Stimulated activated CD8-positive, alpha-beta memory T cell treated with anti-CD3 and anti-CD28 coated beads, Interleukin-7, amount 100 ng/mL, for 24 hours (primary cell): ENCODE measurements at regions not wholly inside any gene's neighbourhood (a gene's known extent, or its start where the extent isn't known, plus 50 kb on each side); places are given as distances from the start of the nearest gene placed in this dataset.
"Not testable (repeated sequence)": the region's sequence is repeated elsewhere in the genome, so short reads cannot be mapped to it uniquely, and the experiment has no call there.

Experiments used
- DNase-seq: peaks from one replicate; pipeline ENCODE4 v3.0.0-alpha.2; 2020; ENCODE audit warnings: low read depth

DNA sequence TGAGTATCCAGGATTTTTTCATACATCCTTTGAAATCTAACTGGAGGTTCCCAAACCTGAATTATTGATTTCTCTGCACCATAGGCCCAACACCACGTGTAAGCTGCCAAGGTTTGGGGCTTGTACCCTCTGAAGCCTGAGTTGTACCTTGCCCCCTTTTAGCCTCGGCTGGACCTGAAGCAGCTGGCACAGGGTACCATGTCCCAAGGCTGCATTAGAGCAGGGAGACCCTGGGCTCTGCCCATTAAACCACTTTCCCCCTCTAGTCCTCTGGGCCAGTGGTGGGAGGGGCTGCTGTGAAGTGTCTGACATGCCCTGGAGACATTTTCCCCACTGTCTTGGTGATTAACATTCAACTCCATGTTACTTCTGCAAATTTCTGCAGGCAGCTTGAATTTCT is 532.9 kb upstream of the NUDT12 start:
- DNase-seq: no peak

DNA sequence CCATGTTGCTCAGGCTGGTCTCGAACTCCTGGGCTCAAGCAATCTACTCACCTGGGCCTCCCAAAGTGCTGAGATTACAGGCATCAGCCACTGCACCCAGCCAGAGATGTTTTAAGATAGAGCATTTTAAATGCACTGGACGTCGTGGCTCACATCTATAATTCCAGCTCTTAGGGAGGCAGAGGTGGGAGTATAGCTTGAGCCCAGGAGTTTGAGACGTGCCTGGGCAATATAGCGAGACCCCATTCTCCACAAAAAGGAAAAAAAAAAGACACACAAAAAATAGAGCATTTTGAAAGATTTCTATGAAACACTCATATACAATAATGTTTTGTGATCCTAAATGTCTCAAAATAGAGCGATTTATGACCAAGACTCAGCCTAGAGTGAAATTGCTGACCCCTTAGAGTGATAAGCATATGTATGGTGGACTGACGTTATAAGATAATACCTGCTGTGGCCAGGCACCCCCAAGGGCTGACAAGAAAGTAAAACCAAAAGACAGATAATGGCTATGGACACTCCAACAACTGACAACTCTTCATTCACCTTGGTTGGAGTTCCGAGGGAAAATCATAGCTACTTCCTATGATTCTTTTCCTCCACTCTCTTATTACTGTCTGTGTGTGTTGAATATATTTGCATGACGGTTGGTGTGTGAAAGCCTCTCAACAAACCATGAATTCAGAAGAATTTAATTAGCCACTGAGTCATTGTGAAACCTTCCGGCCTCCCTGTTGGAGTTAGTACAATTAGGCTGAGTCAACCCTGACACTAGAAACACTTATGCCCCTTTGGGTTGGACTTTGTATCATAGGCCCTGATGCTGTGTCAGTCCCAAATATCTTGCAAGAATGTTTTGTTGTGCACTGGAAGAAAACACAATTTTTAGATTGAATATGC is 526.5 kb upstream of the NUDT12 start:
- DNase-seq: no peak

DNA sequence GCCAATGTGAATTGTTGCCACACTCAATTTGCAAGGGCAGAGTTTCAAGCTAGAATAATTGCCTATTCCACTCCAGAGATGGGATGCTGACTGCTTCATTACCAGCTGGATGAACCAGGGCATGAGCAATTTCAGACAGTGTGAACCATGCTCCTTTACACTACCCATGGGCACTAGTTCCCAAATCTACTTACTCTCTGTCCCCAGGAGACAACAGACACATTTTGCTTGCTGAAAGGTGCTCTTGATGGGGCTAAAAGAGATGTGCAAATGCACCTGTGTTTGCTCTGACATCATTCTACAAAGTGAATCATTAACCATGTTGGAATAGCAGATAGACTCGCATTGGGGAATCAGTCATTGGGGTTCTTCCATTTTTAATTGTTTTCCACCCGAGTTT is 522.3 kb upstream of the NUDT12 start:
- DNase-seq: no peak

DNA sequence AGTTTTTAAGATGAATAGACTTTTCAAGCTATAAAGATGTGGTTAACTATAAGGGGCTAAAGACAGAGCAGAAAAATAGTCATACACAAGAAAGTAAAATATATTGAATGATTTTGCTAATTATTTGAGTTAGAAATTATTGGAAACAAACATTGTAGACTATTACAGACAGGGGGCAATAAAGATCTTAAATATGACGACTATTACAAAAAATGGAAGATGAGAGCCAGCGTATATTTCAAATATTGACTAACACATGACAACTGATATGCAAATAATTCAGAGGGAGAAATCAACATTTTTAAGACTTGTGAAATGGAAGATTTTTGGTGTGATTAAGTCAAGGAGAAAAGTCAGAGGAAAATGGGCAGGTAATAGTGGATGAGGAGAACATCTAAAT is 520.2 kb upstream of the NUDT12 start:
- no peak for DNase-seq

DNA sequence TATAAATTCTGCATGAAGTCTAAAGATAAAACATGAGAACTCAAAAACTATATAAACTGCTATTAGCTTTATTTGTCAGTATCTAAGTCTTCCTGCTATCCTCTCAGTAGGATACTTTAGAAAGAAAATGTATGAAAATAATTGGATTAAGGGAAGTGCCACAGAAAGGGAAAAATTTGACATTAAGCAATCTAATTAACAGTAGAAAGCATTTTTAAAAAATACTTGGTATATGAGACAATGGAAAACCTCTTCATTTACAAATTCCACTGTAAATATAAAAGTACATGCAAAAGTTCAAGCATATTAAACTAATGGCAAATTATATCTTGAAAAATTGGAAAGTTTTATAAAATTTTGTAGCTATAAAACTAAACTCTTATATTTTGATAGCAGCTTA is 518.6 kb upstream of the NUDT12 start:
- DNase-seq: no peak

DNA sequence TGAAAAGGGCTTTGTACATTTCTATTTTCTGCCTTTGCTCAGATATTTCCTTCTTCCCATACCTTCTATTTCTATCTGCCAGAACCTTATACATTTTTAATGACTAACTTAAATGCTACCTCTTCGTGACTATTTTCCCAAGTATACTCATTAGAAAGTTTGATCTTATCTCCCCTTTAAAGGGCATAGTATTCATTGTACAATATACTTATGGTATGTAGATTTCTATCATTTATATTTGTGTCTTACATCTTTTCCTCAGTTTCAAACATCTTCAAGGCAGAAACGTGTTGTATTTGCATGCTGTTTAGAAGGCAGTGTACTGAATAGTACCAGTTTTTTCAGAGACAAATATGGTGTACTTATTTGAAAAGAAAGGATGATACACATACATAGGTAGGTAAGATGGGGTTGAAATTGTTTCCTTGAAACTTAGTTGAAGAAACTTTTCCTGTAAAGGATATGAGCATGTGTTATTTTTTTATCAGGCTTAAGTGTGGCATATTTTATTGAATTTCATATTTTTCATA is 518.1 kb upstream of the NUDT12 start:
- DNase-seq: no peak

DNA sequence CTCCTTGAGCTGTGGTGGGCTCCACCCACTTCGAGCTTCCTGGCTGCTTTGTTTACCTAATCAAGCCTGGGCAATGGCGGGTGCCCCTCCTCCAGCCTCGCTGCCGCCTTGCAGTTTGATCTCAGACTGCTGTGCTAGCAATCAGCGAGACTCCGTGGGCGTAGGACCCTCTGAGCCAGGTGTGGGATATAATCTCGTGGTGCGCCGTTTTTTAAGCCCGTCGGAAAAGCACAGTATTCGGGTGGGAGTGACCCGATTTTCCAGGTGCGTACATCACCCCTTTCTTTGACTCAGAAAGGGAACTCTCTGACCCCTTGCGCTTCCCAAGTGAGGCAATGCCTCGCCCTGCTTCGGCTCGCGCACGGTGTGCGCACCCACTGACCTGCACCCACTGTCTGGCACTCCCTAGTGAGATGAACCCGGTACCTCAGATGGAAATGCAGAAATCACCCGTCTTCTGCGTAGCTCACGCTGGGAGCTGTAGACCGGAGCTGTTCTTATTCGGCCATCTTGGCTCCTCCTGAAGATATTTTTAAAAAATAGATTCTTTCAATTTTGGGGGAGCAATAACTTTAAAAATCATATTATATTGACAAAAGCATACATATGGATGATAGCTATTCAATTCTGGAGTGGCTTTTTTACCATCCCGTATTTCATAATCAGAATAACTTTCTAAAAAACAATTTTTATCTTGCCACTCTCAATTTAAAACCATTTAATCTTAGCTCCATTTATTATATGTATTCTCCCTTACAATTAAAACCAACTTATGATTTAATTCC is 517.5 kb upstream of the NUDT12 start:
- not testable (repeated sequence) for DNase-seq

DNA sequence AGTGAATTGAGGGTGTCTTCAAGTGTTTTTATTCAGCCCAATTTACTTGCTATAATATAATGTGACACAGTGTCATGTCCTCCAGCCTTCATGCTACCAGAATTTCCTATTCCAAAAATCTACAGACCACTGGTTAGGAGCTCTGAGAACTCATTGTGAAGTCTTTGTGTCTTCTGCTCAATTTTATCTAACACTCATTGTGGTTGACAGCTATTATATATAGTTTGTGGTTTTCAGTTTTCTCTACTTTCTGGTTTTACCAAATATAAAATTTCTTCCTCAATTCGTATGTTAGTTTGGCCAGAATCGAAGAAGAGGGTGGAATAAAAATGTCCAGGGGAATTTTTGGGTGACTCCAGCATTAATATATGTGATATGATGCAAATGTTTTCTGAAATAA is 509.3 kb upstream of the NUDT12 start:
- DNase-seq: no peak

DNA sequence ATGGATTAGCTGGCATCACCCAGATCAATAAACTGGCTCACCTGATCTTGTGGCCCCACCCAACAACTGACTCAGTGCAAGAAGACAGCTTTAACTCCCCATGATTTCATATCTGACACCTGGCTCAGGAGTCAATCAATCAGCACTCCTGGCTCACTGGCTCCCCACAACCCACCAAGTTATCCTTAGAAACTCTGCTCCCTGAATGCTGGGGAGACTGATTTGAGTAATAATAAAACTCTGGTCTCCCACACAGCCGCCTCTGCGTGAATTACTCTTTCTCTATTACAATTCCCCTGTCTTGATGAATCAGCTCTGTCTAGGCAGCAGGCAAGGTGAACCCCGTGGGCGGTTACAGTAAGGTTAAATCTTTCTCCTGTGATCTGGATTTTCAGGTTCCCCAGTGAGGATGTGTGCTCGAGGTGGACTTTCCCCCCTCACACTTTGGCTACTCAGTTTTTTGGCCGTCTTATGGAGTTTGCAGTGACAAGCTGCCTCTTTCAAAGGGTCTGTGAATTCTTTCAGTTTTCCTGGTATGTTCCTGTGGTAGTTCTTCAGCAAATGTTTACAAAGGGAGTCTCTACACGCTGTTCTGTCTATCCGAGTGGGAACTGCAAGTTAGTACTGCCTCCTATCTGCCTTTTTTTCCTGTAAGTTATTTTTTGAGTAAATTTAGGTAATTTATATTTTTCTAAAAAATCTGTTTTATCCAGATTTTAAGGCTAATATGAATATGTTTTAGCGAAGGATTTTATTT is 500.2 kb upstream of the NUDT12 start:
- DNase-seq: no peak

DNA sequence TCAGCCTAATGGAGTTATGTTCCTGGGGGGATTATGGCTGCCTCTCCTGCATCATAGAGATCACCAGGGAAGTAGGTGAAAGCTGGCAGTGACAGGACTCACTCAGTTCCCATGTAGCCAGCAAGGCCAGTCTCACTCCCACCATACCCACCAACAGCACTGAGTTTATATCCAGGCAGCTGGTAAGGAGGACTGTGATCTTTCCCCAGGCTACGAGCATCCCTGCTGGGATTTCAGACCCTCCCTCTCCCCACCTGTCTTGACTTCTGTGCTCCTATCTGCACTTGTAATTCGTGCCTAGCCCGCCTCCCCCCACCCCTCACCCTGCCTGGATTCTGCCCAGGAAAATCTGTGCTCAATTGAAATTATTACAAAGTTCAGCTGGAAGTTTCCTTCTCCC is 499.1 kb upstream of the NUDT12 start:
- DNase-seq: no peak

DNA sequence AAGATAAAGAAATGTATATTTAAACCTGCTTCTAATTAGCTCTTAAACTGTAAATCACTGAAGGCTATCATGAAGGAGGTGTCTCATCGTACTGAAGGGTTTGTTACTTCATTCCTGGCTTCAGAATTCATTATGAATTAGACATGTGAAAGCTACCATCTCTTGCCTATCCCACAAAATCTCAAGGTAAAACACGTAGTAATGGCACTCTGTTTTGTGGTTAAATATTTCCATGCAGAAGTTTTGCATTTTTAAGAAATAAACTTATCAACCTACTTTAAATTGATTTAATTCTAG is 490.7 kb upstream of the NUDT12 start:
- DNase-seq: no peak

DNA sequence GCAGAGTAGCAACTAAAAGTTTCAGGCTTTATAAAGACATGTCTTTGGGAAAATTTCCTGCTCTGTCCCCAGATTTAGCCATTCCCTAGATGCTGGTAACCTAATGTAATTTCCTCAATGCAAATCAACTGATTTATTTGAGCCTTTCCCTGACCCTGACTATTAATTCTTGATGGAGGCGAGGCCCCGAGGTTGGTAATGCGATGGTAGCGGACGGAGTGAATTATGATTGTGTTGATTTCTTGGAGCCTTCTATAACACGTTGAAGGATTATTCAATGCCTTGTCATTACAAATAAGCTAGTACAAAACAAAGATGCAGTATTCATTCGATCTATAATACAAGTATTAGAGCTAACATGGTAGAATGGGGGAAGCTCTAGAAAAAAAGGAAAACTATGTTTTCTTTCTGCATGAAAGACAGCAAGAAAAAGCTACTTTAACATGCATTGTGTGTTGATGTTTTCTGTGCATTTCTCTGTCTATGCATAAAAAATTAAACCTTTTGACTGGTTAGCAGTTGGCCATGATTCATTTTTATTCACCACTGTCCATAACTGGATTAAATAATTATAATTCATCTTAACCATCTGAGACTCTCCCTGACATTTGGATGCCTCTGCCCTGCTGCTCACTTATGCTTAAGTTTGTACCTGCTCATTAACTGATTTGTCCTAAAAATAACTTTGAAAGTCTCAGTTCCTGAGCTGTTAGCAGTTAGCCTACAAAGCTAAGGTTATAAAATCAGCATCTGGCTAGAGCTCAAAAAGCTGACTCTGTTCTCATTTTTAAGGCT is 490.2 kb upstream of the NUDT12 start:
- no peak for DNase-seq

DNA sequence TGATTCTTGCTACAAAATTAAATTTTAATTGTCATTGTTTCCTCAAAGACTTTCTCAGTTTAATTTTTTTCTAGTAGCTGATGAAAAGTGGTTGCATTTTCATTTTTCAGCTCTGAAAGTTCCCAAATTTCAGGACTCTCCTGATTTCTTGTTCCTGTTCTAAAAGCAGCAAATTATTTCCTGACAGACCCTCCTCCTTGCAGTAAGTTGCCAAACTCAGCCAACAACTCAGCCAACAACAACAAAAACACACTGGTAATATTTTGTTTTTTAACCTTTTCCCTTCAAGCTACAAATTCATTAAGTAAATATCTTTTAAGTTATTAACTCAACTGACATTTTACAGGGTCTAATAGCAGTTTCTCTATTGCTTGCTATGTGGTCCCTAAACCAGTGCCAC is 487.8 kb upstream of the NUDT12 start:
- DNase-seq: no peak

DNA sequence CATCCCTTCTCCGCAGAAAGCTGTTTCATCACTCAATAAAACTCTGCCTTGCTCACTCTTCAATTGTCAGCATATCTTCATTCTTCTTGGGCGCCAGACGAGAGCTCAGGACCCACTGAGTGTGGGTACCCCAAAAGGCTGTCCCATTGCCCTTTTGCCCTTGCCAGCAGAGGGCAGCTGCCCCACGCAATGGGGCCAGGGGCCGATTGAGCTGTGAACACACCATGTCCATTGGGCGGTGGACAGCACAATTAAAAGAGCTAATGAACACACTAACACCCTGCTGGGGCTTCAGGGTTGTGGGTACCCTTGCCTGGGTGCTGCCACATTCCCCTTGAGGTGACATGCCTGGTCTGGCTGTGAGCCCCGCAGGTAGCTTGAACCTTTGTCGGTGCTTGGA is 487.2 kb upstream of the NUDT12 start:
- no peak for DNase-seq

DNA sequence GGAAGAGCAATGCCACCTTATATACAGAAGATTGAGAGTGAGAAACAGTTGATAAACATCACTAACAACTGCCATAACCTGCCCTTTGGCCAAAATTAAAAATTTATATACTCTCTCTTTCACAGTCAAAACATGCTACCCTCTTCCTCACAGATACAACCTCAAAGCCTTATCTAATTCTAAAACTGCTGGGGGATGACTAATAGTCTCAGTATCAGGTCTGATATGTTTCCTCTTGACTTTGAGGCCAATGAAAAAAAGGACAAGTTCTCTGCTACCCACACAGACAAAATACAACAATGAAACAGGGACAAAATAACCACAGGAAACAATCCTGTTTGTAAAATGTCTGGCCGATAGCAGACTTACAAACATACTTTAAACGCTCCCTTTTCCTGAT is 485.6 kb upstream of the NUDT12 start:
- no peak for DNase-seq

DNA sequence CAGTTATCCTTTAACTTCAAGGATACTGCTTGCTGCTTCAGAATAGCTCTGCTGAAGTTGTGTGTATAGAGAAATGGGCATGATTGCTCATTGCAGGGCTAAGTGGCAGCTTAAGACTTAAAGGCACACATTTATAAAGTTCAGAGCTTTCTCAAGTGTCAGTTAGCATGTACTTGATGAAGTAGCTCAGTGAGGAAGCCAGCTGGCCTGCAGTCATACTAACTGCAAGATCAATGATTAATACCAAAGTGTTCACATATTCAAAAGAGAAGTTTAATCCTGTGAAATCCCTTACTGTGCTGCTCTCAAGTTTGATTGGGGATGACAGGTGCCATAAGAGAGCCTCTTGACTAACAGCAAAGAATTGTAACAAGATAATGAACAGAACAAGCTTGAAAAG is 483.4 kb upstream of the NUDT12 start:
- DNase-seq: no peak

DNA sequence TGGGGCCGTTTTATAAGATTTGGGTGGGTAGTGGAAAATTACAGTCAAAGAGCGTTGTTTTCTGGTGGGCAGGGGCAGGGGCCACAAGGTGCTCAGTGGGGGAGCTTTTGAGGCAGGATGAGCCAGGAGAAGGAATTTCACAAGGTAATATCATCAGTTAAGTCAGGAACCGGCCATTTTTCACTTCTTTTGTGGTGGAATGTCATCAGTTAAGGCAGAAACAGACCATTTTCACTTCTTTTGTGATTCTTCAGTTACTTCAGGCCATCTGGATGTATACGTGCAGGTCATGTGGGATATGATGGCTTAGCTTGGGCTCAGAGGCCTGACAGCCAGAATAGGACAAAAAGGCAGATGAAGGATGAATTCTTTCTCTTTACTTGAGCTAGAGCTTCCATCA is 477.3 kb upstream of the NUDT12 start:
- DNase-seq: not testable (repeated sequence)

DNA sequence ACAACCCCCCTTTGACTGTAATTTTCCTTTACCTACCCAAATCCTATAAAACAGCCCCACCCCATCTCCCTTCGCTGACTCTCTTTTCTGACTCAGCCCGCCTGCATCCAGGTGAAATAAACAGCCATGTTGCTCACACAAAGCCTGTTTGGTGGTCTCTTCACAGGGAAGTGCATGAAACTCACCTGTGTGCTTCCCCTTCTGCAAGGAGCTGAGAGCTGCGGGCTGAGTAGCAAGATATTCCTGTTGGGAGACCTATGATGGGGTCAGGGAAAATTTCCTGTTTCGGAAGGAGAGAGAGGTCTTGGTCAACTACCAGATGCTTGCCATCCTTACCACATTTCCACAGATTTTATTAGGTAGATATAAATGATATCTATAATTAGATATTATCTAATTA is 474.5 kb upstream of the NUDT12 start:
- not testable (repeated sequence) for DNase-seq

DNA sequence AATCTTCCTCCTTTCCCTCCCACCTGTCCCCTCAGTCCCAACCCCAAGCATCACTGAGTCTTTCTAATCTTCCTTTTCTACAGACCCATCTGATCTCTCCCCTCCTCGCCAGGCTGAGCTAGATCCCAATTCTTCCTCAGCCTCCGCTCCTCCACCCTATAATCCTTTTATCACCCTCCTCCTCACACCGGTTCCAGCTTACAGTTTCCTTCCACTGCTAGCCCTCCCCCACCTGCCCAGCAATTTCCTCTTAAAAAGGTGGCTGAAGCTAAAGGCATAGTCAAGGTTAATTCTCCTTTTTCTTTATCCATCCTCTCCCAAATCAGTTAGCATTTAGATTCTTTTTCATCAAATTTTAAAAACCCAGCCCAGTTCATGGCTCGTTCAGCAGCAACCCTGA is 470.6 kb upstream of the NUDT12 start:
- DNase-seq: not testable (repeated sequence)

DNA sequence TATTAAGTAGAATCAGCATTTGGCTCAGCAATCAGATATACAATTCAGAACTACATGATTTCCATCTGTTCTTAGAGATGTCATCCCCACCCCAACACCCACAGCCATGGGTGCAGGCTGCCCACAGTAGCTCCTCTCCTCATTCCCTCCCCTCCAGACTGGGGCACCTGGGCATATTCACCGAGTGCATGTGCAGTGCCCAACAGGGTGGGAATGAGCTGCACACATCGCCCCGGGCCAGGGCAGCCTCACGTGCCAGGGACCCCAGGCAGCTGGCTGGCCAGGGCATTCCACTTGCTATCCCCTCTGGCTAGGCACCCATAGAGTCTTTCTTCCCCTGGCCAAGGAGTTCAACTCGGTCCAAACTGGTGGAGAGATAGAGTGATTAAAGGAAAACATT is 461.9 kb upstream of the NUDT12 start:
- DNase-seq: no peak

DNA sequence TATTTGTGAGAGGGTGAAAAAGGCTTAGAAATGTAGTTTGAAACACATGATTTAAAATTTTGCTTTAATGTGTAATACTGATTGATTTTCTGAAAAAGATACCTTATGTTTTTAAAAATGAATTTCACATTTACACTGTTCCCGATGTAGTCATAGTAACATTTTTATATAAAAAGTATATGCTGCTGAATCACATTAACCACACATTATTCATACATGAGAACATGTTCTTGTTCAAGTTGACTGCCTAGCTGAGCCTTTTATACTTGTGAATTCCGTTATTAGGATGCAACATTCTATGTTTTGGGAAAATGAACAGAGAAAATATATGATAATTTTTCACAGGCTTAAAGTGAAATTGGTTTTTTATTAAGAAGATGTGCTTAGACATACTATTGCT is 461.1 kb upstream of the NUDT12 start:
- no peak for DNase-seq

DNA sequence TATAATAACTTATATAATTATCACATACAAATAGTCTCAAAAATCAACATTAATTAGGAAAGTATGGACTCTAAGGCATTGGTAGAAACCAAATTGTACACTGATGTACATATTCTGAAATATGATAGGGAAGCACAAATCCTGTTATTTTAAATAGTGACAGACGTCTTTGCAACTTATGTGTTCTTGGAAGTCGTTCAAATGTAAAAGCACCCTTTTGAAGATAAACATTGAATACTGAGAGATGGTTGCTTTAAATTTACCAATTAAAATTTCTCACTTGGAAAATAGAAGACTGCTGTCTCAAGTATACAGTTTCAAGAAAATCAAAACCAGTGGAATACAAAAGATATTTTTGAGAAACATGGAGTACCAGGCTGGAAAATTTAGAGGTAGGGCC is 457.4 kb upstream of the NUDT12 start:
- DNase-seq: no peak
